H9 (cell line): ENCODE measurements at regions not wholly inside any gene's neighbourhood (a gene's known extent, or its start where the extent isn't known, plus 50 kb on each side); places are given as distances from the start of the nearest gene placed in this dataset.

ENCODE experiments used
- DNase-seq: peaks from one replicate; pipeline ENCODE4 v3.0.0-alpha.2; 2017
- H2AFZ ChIP-seq: one replicate; pipeline ENCODE4 v1.6.1; 2013; ENCODE audit warnings: mild to moderate bottlenecking, low read length, control low read depth, moderate library complexity
- H2AK5ac ChIP-seq: 2 replicates; pipeline ENCODE4 v1.6.1; 2013; ENCODE audit warnings: low read length, control low read depth, mixed read lengths; ENCODE audit not compliant: insufficient read length
- H2BK120ac ChIP-seq: one replicate; pipeline ENCODE4 v1.6.1; 2013; ENCODE audit warnings: low read depth, mild to moderate bottlenecking, low read length, control low read depth, inconsistent platforms; ENCODE audit not compliant: poor library complexity, severe bottlenecking
- H2BK12ac ChIP-seq: 2 replicates; pipeline ENCODE4 v1.6.1; 2013; ENCODE audit warnings: low read length, control low read depth, mixed read lengths, low read depth; ENCODE audit not compliant: insufficient read length
- H2BK15ac ChIP-seq: 2 replicates; pipeline ENCODE4 v1.6.1; 2013; ENCODE audit warnings: low read depth, low read length, control low read depth
- H2BK20ac ChIP-seq: one replicate; pipeline ENCODE4 v1.6.1; 2013; ENCODE audit warnings: low read depth, mild to moderate bottlenecking, low read length, control low read depth, inconsistent platforms; ENCODE audit not compliant: poor library complexity, severe bottlenecking
- H2BK5ac ChIP-seq: 2 replicates; pipeline ENCODE4 v1.6.1; 2013; ENCODE audit warnings: low read length, control low read depth, mixed read lengths; ENCODE audit not compliant: insufficient read length
- H3K14ac ChIP-seq: 2 replicates; pipeline ENCODE4 v1.6.1; 2013; ENCODE audit warnings: low read length, control low read depth; ENCODE audit not compliant: insufficient read depth
- H3K18ac ChIP-seq: 2 replicates; pipeline ENCODE4 v1.6.1; 2013; ENCODE audit warnings: low read depth, mild to moderate bottlenecking, mixed read lengths, low read length, control low read depth; ENCODE audit not compliant: insufficient read length
- H3K23ac ChIP-seq: 2 replicates; pipeline ENCODE4 v1.6.1; 2013; ENCODE audit warnings: low read length, control low read depth, mixed read lengths, low read depth; ENCODE audit not compliant: insufficient read length
- H3K23me2 ChIP-seq: 2 replicates; pipeline ENCODE4 v1.6.1; 2013; ENCODE audit warnings: low read depth, mild to moderate bottlenecking, mixed read lengths, low read length, control low read depth; ENCODE audit not compliant: insufficient read length, poor library complexity, severe bottlenecking
- H3K27ac ChIP-seq: 2 replicates; pipeline ENCODE4 v1.5.1; 2013; ENCODE audit warnings: low read length, control low read depth, mixed read lengths, low read depth; ENCODE audit not compliant: insufficient read length
- H3K27me3 ChIP-seq: 2 replicates; pipeline ENCODE4 v1.6.1; 2013; ENCODE audit warnings: low read length, control low read depth, inconsistent platforms; ENCODE audit not compliant: insufficient read depth
- H3K4ac ChIP-seq: 2 replicates; pipeline ENCODE4 v1.6.1; 2013; ENCODE audit warnings: low read depth, mild to moderate bottlenecking, control low read depth, inconsistent platforms, low read length, moderate library complexity
- H3K4me1 ChIP-seq: 2 replicates; pipeline ENCODE4 v1.6.1; 2013; ENCODE audit warnings: low read length, control low read depth, inconsistent platforms; ENCODE audit not compliant: insufficient read depth
- H3K4me2 ChIP-seq: 2 replicates; pipeline ENCODE4 v1.6.1; 2013; ENCODE audit warnings: low read length, control low read depth, mixed read lengths; ENCODE audit not compliant: insufficient read length, insufficient read depth
- H3K56ac ChIP-seq: 2 replicates; pipeline ENCODE4 v1.6.1; 2013; ENCODE audit warnings: low read depth, mild to moderate bottlenecking, mixed read lengths, low read length, control low read depth; ENCODE audit not compliant: insufficient read length
- H3K79me1 ChIP-seq: 2 replicates; pipeline ENCODE4 v1.6.1; 2013; ENCODE audit warnings: low read depth, mild to moderate bottlenecking, moderate library complexity, low read length, control low read depth, inconsistent platforms; ENCODE audit not compliant: insufficient read depth, poor library complexity, severe bottlenecking
- H3K79me2 ChIP-seq: 2 replicates; pipeline ENCODE4 v1.6.1; 2013; ENCODE audit warnings: low read length, control low read depth, inconsistent platforms; ENCODE audit not compliant: insufficient read depth
- H3K9ac ChIP-seq: 2 replicates; pipeline ENCODE4 v1.6.1; 2013; ENCODE audit warnings: low read length, control low read depth, mixed read lengths; ENCODE audit not compliant: insufficient read length; ENCODE audit errors: extremely low read depth
- H3K9me3 ChIP-seq: one replicate; pipeline ENCODE4 v1.6.1; 2013; ENCODE audit warnings: low read depth, low read length, inconsistent platforms; ENCODE audit not compliant: control insufficient read depth
- H3T11ph ChIP-seq: one replicate; pipeline ENCODE4 v1.6.1; 2013; ENCODE audit warnings: mild to moderate bottlenecking, low read length, control low read depth, inconsistent platforms
- H4K20me1 ChIP-seq: one replicate; pipeline ENCODE4 v1.6.1; 2013; ENCODE audit not compliant: control insufficient read depth, insufficient read length, insufficient read depth
- H4K5ac ChIP-seq: 2 replicates; pipeline ENCODE4 v1.6.1; 2013; ENCODE audit warnings: low read depth, mild to moderate bottlenecking, mixed read lengths, low read length, control low read depth; ENCODE audit not compliant: insufficient read length
- H4K8ac ChIP-seq: replicated peaks from 2 replicates; pipeline ENCODE4 v1.6.1; 2013; ENCODE audit warnings: low read length, control low read depth, mixed read lengths, low read depth; ENCODE audit not compliant: insufficient read length
- H4K91ac ChIP-seq: 2 replicates; pipeline ENCODE4 v1.6.1; 2013; ENCODE audit warnings: low read depth, mild to moderate bottlenecking, moderate library complexity, mixed read lengths, low read length, control low read depth; ENCODE audit not compliant: insufficient read length
- H3K27ac Mint-ChIP-seq, 3 experiments: 2 replicates in 2 of 3; 3 replicates in 1 of 3; pipeline ENCODE4 v1.8.0; 2020 to 2021; ENCODE audit warnings: mixed read lengths in 3 of 3, mild to moderate bottlenecking in 1 of 3, moderate library complexity in 1 of 3
- H3K27me3 Mint-ChIP-seq: 2 replicates; pipeline ENCODE4 v1.8.0; 2021; ENCODE audit warnings: low read depth, mild to moderate bottlenecking, moderate library complexity, mixed read lengths
- H3K36me3 Mint-ChIP-seq, 3 experiments: 2 replicates in 2 of 3; 3 replicates in 1 of 3; pipeline ENCODE4 v1.8.0; 2020 to 2021; ENCODE audit warnings: low read depth in 3 of 3, mixed read lengths in 3 of 3; ENCODE audit not compliant: insufficient read depth in 1 of 3
- H3K4me1 Mint-ChIP-seq, 2 experiments: 2 replicates each; pipeline ENCODE4 v1.8.0; 2020; ENCODE audit warnings: mixed read lengths in 2 of 2
- H3K4me3 Mint-ChIP-seq, 2 experiments: 2 replicates in 1 of 2; 3 replicates in 1 of 2; pipeline ENCODE4 v1.8.0; 2020 to 2021; ENCODE audit warnings: mild to moderate bottlenecking in 2 of 2, mixed read lengths in 2 of 2, moderate library complexity in 1 of 2
- H3K9me3 Mint-ChIP-seq, 2 experiments: 2 replicates in 1 of 2; 3 replicates in 1 of 2; pipeline ENCODE4 v1.8.0; 2020; ENCODE audit warnings: mild to moderate bottlenecking in 2 of 2, mixed read lengths in 2 of 2, moderate library complexity in 1 of 2
- CTCF ChIP-seq: fragments of 200-600 bp; sonication (generic); conservative IDR thresholded peaks from 3 replicates; pipeline ENCODE4 v1.8.0; 2021; ENCODE audit warnings: antibody characterized with exemption, mild to moderate bottlenecking

GRCh38 chr10:71158251-71158650, 54.1 kb upstream of the UNC5B start:
- H3K27ac Mint-ChIP-seq, result no peak overlapping the region

More at GRCh38 chr10:71158251-71158650, 54.1 kb upstream of the UNC5B start:
- Histone ChIP-seq H3K27me3 (no peaks in the 10 kb centered on the region), H3K23me2 (no peaks in the 10 kb centered on the region), H2AK5ac (no peak overlapping the region), H2BK20ac (no peak overlapping the region), H2BK12ac (no peak overlapping the region), H2BK5ac (no peak overlapping the region), H3T11ph (no peak overlapping the region), H2AFZ (no peak overlapping the region), H4K5ac (no peak overlapping the region), H2BK120ac (no peak overlapping the region), H4K20me1 (no peaks in the 10 kb centered on the region), H3K4me2 (no peak overlapping the region), H3K4ac (no peak overlapping the region), H3K79me2 (no peaks in the 10 kb centered on the region), H3K14ac (no peak overlapping the region), H3K56ac (no peak overlapping the region), H3K4me1 (no peaks in the 10 kb centered on the region), H3K9ac (no peak overlapping the region), H3K23ac (no peak overlapping the region), H3K79me1 (no peaks in the 10 kb centered on the region), H4K8ac (no peak overlapping the region), H3K27ac (no peak overlapping the region), H4K91ac (no peak overlapping the region), H2BK15ac (no peak overlapping the region), H3K9me3 (no peaks in the 10 kb centered on the region), H3K18ac (no peak overlapping the region)
- no peak for TF ChIP-seq CTCF
- H3K4me1 Mint-ChIP-seq, result peaks cover 0 to 6% of the 10 kb centered on the region in 2 experiments; a peak in 1 of 4 replicates
- H3K9me3 Mint-ChIP-seq, result no peaks in the 10 kb centered on the region; a peak in 1 of 5 replicates
- H3K27me3 Mint-ChIP-seq, result peaks cover 14% of the 10 kb centered on the region
- no peak overlapping the region for H3K4me3 Mint-ChIP-seq
- no peak for DNase-seq
- no peaks in the 10 kb centered on the region for H3K36me3 Mint-ChIP-seq
